ACC112 (cell line): ENCODE measurements at regions not wholly inside any gene's neighbourhood (a gene's known extent, or its start where the extent isn't known, plus 50 kb on each side); places are given as distances from the start of the nearest gene placed in this dataset.

Experiments
- H2AFZ ChIP-seq: fragments of 200-600 bp; sonication (generic); one replicate; pipeline ENCODE4 v1.6.0; 2017; ENCODE audit warnings: antibody characterized with exemption, low read length; ENCODE audit not compliant: unreplicated experiment
- H3K27ac ChIP-seq: fragments of 200-600 bp; sonication (generic); 2 replicates; pipeline ENCODE4 v1.5.1; 2014; ENCODE audit warnings: low read depth, mild to moderate bottlenecking, antibody characterized with exemption, low read length, moderate library complexity
- H3K27me3 ChIP-seq: fragments of 200-600 bp; sonication (generic); 2 replicates; pipeline ENCODE4 v1.6.1; 2014; ENCODE audit warnings: mild to moderate bottlenecking, antibody characterized with exemption, low read length, moderate library complexity, mixed read lengths; ENCODE audit not compliant: insufficient read depth
- H3K36me3 ChIP-seq: fragments of 200-600 bp; sonication (generic); 2 replicates; pipeline ENCODE4 v1.6.1; 2016; ENCODE audit warnings: mild to moderate bottlenecking, antibody characterized with exemption, low read length, moderate library complexity, mixed read lengths; ENCODE audit not compliant: insufficient read depth
- H3K4me1 ChIP-seq: fragments of 200-600 bp; sonication (generic); one replicate; pipeline ENCODE4 v1.6.1; 2016; ENCODE audit warnings: low read length, mixed read lengths; ENCODE audit not compliant: insufficient read depth, unreplicated experiment, control insufficient read depth
- H3K4me3 ChIP-seq: fragments of 200-600 bp; sonication (generic); 2 replicates; pipeline ENCODE4 v1.5.1; 2014; ENCODE audit warnings: mild to moderate bottlenecking, low read depth, low read length
- H3K79me2 ChIP-seq: fragments of 200-600 bp; sonication (generic); one replicate; pipeline ENCODE4 v1.6.0; 2016; ENCODE audit warnings: low read length; ENCODE audit not compliant: control insufficient read depth, unreplicated experiment, insufficient read depth

GRCh38 chr3:27574438-27574795 is 90.2 kb upstream of the SLC4A7 start:
- Histone ChIP-seq H3K36me3 (no peaks in the 10 kb centered on the region), H3K27ac (no peak overlapping the region), H3K4me3 (no peak overlapping the region), H3K27me3 (no peaks in the 10 kb centered on the region), H2AFZ (no peak overlapping the region), H3K4me1 (peaks cover 12% of the 10 kb centered on the region), H3K79me2 (no peaks in the 10 kb centered on the region)

- no peak overlapping the region for H3K27ac ChIP-seq
- H3K79me2 ChIP-seq, result no peaks in the 10 kb centered on the region
- no peaks in the 10 kb centered on the region for H3K36me3 ChIP-seq
- H3K27me3 ChIP-seq, result no peaks in the 10 kb centered on the region
- peaks cover 12% of the 10 kb centered on the region for H3K4me1 ChIP-seq
- H3K4me3 ChIP-seq, result no peak overlapping the region
- H2AFZ ChIP-seq, result no peak overlapping the region
Measured at GRCh38 chr3:27573780-27574437, 89.7 kb upstream of the SLC4A7 start.

GRCh38 chr3:27573138-27573537 is 89.0 kb upstream of the SLC4A7 start:
- H3K4me1 ChIP-seq, result peaks cover 8% of the 10 kb centered on the region
- H2AFZ ChIP-seq, result no peak overlapping the region
- no peak overlapping the region for H3K4me3 ChIP-seq
- H3K79me2 ChIP-seq, result no peaks in the 10 kb centered on the region
- no peaks in the 10 kb centered on the region for H3K27me3 ChIP-seq
- H3K36me3 ChIP-seq, result no peaks in the 10 kb centered on the region
- H3K27ac ChIP-seq, result no peak overlapping the region

GRCh38 chr3:27571345-27571744 is 87.2 kb upstream of the SLC4A7 start:
- no peaks in the 10 kb centered on the region for H3K36me3 ChIP-seq
- H3K27me3 ChIP-seq, result no peaks in the 10 kb centered on the region
- H3K4me1 ChIP-seq, result no peaks in the 10 kb centered on the region
- H3K4me3 ChIP-seq, result no peak overlapping the region
- no peaks in the 10 kb centered on the region for H3K79me2 ChIP-seq
- H3K27ac ChIP-seq, result no peak overlapping the region
- H2AFZ ChIP-seq, result peak overlapping the region; percentile 38

GRCh38 chr3:27570421-27571106 is 86.4 kb upstream of the SLC4A7 start:
- Histone ChIP-seq H3K36me3 (no peaks in the 10 kb centered on the region), H3K4me3 (no peak overlapping the region), H3K27me3 (no peaks in the 10 kb centered on the region), H3K27ac (no peak overlapping the region), H2AFZ (no peak overlapping the region), H3K4me1 (no peaks in the 10 kb centered on the region), H3K79me2 (no peaks in the 10 kb centered on the region)

GRCh38 chr3:27568393-27568792 is 84.2 kb upstream of the SLC4A7 start:
- Histone ChIP-seq H3K27ac (no peak overlapping the region), H3K27me3 (no peaks in the 10 kb centered on the region), H3K4me3 (no peak overlapping the region)

GRCh38 chr3:27567251-27567650 is 83.1 kb upstream of the SLC4A7 start:
- Histone ChIP-seq H3K27ac (no peak overlapping the region), H3K36me3 (no peaks in the 10 kb centered on the region), H2AFZ (no peak overlapping the region), H3K4me3 (no peak overlapping the region), H3K79me2 (no peaks in the 10 kb centered on the region), H3K4me1 (no peaks in the 10 kb centered on the region), H3K27me3 (no peaks in the 10 kb centered on the region)

More at GRCh38 chr3:27568393-27568792, 84.2 kb upstream of the SLC4A7 start:
- H3K79me2 ChIP-seq, result no peaks in the 10 kb centered on the region
- no peaks in the 10 kb centered on the region for H3K36me3 ChIP-seq
- peak overlapping the region; percentile 75 for H2AFZ ChIP-seq
- no peaks in the 10 kb centered on the region for H3K4me1 ChIP-seq

- no peaks in the 10 kb centered on the region for H3K27me3 ChIP-seq
- no peak overlapping the region for H3K4me3 ChIP-seq
- H3K79me2 ChIP-seq, result no peaks in the 10 kb centered on the region
- H3K27ac ChIP-seq, result no peak overlapping the region
- H3K36me3 ChIP-seq, result no peaks in the 10 kb centered on the region
- H3K4me1 ChIP-seq, result no peaks in the 10 kb centered on the region
- H2AFZ ChIP-seq, result no peak overlapping the region
Measured at GRCh38 chr3:27565201-27565852, 81.1 kb upstream of the SLC4A7 start.

GRCh38 chr3:27561576-27561975 is 77.4 kb upstream of the SLC4A7 start:
- no peak overlapping the region for H3K4me3 ChIP-seq
- H3K27ac ChIP-seq, result no peak overlapping the region

GRCh38 chr3:27560484-27561056 is 76.4 kb upstream of the SLC4A7 start:
- no peak overlapping the region for H3K27ac ChIP-seq
- no peaks in the 10 kb centered on the region for H3K36me3 ChIP-seq
- H3K79me2 ChIP-seq, result no peaks in the 10 kb centered on the region
- H2AFZ ChIP-seq, result no peak overlapping the region
- no peaks in the 10 kb centered on the region for H3K27me3 ChIP-seq
- peaks cover 13% of the 10 kb centered on the region for H3K4me1 ChIP-seq
- H3K4me3 ChIP-seq, result no peak overlapping the region

More at GRCh38 chr3:27561576-27561975, 77.4 kb upstream of the SLC4A7 start:
- Histone ChIP-seq H3K4me1 (peaks cover 13% of the 10 kb centered on the region), H2AFZ (no peak overlapping the region), H3K36me3 (no peaks in the 10 kb centered on the region), H3K27me3 (no peaks in the 10 kb centered on the region), H3K79me2 (no peaks in the 10 kb centered on the region)
